ENCODE measurements at regions not wholly inside any gene's neighbourhood (a gene's known extent, or its start where the extent isn't known, plus 50 kb on each side); places are given as distances from the start of the nearest gene placed in this dataset.
"Not testable (repeated sequence)": the region's sequence is repeated elsewhere in the genome, so short reads cannot be mapped to it uniquely, and the experiment has no call there.

DNA sequence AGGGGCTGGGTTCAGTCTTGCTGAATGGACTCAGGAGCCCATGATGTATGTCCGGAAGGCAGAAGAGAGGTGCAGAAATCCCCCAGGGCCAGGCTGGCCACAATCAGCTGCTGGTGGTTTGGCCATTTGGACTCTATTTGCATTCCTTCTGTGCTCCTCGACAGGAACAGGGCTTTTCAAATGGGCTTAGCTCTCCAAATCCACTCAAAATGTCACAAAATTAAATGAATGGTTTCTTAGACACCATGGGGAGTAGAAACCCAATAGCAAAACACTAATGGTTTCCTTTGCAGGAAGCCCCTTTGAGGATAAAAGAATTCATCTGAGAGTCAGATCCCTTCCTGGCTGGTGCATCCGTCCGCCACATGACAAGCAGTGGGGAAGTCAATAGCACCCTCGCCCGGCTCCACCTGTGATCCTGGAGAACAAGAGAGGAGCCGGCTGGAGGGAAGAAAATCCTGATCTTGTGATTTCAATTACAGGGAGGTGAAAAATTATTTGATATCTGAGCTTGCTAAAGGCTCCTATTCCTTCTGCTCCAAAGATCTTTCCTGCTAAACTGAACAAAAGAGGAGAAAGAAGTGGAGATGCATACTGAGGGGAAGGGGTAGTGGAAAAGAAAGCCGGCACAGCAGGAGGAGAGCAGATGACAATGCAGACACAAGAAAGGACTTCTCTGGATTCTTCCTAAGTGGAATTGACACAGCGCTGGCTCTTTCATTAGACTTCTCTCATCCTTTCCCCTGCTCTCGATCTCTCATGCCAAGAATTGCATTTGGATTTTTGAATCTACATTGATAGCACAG, 190.7 kb downstream of the C7orf25 start:
- no peak for DNase-seq

DNA sequence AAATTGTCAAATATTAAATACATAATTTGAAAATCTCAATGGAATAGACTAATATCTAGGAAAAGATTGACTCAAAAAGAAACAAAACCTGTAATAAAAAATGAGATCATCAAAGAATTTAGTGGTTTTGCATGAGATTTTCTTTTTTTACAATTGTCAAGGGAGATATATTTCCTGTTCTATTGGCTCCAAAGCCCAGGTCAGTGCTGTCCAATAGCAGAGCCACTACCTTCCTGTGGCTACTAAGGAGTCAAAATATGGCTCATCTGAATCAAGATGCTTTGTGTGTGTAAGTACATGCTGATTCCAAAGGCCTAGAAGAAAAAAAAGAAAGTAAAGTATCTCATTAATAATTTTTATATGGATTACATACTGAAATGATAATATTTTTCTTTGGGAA, 191.9 kb downstream of the C7orf25 start:
- no peak for DNase-seq

DNA sequence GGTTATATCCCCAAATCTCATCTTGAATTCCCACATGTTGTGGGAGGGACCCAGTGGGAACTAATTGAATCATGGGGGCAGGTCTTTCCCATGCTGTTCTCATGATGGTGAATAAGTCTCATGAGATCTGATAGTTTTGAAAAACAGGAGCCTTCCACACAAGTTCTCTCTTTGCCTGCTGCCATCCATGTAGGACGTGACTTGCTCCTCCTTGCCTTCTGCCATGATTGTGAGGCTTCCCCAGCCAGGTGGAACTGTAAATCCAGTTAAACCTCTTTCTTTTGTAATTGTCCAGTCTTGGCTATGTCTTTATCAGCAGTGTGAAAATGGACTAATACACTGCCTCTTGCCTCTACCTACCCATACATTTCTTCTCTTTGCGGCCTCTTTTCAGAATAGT, 193.4 kb downstream of the C7orf25 start:
- not testable (repeated sequence) for DNase-seq

DNA sequence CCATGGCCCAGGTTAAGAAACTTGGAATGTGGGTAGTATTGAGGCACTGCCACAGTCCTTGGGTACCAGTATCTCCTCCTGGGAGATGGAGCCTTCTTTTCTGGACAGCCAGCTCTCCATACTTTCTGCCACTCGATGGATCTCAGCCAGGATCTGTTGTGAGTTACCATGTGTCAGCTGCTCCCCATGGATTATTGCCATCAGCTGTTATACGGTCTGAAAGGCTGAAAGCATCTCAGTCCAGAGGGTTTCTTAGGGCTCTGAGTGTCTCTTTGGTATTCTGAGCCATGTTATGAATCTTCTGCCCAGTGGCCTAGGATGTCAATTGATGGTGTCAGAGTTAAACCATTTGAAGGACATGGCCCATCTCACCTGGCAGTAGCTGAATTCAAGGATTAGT, 197.5 kb downstream of the C7orf25 start:
- no peak for DNase-seq

DNA sequence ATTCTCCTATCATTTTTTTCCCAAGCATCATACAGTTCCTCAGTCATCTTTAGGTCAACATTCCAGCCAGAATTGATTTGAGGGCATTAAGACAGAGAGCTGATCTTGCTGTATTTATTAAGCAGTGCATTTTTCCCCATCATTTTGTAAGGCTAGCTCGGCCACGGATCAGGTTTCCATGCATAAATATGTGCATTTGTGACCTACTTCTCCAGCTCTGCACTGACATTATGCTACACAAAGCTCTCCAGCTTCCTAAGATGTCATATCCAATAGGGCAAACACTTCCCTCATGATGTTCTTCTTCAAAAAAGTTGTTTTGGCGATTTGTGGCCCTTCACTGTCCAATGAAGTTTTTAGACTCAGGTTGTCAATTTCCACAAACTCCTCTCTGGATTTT, 202.6 kb downstream of the C7orf25 start:
- no peak for DNase-seq

DNA sequence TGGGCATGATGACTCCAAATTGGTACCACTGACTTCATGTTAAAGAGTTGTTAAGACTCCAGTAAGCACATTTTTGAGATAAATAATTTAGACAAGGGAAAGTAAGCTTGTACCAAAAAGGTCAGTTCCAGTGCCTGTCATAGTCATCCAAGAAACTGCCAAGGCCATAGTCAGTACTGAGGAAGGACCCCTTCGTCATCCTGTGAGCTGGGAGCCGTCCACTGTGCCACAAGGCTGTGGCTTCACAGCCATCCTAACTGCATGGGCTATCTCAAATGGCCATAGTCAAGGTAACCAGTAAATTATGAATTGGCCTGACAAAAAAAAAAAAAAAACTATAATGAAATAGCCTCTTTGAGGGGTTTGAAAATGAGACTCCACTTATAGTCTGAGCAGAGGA, 207.2 kb downstream of the C7orf25 start:
- no peak for DNase-seq

DNA sequence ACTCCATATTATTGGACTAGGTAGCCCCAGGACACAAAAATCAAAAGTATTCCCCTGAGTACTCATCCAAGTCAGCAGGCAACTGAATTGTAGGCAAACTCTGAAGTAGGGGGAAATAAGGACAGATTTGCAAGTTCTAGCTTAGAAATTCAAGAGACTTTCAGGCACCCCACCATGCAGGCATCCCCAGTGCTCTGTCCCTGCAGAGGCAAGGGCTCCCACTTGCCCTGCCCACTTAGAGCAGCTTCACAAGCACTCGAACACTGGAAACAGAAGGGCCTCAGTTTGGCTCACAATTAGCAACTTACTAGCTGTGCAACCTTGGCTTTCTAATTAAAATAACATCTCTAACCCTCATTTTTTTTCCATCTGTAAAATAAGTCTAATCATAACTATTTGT, 209.2 kb downstream of the C7orf25 start:
- DNase-seq: no peak

DNA sequence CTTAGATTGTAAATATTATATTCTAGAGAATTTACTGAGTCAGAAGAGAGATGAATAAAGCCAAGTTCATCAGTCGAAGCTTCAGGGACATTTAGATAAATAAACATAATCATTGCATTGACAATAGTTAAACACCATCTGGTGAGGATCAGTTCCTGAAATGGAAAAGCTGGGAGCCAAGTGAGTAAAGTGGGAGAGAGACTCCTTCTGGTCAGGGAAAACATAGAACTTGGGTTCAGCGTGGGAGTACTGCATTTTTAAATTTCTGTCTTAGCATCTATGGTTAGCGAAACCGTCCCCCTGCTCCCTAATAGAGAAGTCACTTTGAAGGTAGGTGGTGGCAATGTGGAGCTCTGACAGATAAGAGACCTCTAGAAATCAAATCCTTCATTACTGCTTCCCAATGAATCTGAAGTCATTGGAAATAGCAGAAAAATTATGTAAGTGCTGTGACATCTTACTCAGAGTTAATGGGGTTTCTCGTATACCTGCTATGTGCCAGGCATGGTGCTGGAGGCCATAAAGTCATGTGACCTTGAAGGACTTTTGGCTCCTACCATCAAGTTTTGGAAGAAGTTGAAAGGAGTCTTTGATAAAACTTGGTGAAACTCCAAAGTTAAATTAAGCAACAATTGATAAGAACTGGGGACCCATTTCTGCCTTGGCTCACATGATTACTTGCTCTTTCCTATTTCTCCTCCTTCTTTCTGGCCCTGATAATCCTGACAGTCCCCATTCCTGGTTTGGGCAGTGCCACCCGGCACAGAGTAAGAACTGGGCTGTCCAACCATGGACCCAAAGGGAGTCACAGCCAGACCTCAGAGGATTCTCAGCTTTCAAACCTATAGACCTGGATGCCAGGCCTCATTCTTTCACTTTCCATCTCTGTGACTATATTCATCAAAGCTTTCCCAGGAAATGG, 211.2 kb downstream of the C7orf25 start:
- DNase-seq: no peak

DNA sequence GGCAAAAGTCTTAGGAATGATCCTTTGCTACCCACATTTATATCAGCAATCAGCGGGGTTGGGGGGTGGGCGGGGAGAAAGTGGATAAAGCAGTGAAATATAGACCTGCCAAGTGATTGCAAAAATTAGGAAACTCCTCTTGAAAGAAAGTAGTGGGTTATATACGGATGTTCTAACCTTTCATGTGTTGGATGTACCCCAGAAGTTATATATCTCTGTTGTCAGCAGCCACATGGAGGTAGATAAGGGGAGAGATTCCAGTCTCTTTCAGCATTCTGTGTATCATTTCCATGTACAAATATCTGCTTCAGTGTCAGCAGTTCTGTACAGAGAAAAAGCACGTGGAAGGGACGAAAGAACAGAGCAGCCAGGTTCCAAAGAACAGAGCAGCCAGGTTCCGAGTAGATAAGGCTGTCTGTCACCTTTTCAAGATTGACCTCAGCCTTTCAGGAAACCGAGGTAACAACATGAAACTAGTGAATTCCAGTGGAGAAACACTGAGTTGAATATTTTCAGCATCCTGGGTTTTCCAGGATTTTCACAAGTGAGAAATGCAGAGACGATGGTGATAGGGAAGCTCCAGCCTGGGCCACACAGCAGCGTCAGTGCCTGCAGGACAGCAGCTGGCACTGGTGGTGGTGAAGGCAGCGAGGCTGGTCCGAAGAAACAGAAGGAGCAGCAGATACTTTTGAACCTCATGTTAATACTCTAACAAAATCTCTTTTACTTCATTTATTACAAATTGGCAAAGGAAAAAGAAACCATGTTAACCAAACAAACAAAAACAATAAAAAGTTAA, 212.3 kb downstream of the C7orf25 start:
- DNase-seq: no peak

DNA sequence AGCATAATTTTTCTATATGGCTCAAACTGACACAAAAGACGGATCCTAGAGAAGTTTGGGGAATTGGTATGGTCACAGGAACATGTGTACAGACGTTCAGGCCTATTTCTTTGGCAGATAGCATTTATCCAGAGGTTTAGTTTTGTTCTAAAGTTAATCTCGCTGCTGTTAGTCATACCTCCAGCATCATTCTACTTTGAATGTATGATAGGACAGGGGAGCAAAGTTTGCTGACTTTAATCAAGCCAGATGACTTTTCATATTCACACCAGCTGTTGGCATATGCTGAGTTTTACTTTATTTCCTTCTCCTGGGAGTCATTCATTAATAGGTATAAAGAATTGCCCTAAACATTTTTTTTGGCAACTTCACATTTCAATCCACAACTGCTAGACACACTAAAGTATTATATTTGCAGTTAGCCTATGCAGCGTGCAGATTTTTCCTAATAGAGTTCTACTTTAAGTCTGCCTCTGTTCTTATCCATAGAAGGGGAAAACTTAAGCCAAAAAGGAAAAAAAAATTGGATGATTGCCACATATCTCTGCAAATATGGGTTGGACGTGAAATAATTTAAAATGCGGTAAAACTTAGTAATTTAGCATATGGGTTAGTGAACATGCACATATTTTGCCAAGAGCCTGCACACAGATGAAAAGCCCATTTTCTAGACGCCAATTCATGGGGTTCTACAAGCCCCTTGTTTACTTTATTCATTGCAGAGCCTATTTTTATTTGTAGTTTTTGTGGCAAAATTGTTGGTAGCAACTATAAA, 213.1 kb downstream of the C7orf25 start:
- DNase-seq: no peak

DNA sequence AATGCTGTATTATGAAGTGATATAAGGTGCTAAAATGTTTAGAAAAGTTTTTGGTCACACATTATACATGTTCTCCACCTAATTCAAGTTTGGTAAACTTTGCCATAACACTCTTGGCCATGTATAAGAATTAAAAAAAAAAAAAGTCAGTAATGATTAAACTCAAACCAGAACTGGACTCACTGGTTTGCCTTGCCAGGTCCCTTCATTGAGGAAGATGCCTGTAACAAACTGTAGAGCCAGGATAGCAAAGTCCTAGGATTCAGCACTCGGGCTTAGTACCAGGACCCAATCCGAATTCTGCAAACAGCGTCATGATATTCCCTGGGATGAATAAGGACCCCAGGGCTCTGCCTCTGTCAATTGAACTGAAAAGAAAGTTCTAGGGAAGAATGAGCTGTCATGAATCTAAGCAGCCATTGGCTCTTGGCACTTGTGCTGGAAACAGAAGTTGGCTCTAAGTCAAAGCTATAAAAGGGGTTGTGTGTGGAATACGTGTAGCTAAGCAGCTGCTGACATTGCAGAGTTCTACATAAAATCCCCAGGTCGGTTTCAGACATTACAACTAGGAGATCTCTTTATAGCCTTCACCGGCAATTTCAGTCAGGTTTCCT, 216.9 kb downstream of the C7orf25 start:
- DNase-seq: no peak

DNA sequence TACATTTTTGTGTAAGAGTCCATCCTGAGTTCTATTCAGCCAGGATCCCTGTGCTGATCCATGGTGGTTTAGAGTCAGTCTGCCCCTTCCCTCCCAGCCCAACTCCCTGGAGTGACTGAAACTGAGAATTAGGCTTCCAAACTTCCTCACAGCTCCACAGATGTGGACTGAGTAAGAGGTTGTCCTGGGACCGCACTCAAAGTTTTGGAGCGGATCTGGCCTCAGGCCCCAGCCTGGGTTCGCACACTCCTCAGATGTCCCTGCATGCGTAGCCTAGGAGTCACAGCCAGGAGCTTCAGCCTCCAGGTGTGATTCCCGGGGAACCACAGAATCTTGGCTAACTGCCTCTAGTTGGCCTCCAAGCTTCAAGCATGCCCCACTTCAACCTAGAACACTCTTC, 218.1 kb downstream of the C7orf25 start:
- no peak for DNase-seq

DNA sequence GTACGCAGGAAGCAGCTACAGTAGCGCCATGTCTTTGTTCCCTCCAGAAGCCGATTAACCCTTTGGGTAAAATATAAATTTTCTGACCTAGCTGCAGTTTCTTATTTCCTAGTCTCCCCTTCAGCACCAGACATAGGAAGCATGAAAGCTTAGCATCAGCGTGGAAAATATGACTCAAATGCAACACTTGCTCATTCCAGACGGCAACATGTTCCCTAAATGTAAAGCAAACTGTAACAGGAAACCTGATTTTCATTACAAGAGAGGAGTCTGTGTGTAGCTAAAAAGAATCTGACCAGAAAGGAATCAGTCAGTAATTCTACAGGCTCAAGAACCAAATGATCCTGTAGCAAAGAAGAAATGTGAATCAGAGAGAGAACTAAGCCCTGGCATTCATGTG, 219.2 kb downstream of the C7orf25 start:
- no peak for DNase-seq

DNA sequence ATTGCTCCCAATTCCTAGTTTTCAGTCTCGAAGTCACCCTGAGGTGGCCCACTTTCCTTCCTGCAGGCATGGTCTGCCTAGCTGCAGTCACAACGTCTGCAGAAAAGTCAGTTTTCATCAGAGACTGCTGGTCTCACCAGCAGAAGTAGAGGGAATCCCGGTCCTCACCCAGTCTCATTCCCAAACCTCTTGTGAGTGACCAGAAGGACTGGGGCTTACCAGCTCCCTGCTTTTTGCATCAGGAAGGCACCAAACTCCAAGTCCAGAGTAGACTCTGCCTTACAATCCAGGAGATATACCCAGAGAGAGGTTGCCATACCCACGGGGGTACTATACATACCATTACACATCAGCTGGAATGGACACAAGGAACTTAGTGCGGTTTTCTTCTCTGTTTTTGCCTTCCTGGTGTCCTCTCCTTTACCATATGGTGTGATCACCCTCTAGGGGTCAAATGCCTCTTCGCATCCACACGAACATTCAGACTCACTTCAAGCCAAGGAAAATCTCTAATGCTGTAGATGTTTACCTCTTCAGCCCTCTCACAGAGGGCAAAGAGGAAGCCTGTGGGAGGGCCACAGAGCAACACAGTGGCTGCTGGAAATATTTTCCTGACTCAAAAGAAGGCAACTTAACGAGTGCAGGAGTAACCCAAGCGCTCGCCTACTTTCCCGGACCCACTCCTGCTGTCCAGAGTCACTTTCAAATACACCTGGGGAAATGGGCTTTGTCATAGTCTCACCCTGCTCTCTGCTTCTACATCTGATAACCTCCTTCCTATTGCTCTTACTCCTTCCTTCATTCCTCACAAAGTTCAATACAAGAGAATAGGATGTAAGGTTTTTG, 220.9 kb downstream of the C7orf25 start:
- DNase-seq: no peak

DNA sequence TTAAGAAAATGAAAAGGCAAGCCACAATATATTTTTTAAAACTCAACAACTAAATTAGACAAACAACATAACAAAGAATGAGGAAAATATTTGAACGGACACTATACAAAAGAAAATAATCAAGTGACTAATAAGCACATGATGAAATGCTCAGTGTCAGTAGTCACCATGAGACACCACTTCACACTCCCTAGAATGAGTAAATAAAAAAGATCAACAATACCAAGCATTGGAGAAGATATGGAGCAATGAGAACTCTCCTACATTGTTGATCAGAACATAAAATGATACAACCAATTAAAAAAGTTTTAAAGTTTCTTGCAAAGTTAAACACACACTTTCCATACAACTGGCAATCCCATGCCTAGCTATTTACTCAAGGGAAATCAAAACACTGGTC, 222.2 kb downstream of the C7orf25 start:
- no peak for DNase-seq

DNA sequence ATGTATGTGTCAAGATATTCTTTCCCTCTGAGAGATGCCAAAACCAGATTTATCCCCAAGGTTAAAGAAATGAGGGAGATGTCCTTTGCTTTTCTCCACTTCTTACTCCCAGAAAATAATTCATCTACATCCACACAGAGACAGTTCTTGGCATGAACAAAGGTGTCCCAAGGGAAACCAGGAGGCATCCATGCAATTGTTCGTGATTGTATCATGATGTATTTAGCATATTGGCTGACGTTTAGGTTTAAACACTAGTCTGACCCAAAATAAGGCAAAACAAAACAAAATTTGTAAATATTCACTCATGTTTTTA, 223.9 kb downstream of the C7orf25 start:
- no peak for DNase-seq

DNA sequence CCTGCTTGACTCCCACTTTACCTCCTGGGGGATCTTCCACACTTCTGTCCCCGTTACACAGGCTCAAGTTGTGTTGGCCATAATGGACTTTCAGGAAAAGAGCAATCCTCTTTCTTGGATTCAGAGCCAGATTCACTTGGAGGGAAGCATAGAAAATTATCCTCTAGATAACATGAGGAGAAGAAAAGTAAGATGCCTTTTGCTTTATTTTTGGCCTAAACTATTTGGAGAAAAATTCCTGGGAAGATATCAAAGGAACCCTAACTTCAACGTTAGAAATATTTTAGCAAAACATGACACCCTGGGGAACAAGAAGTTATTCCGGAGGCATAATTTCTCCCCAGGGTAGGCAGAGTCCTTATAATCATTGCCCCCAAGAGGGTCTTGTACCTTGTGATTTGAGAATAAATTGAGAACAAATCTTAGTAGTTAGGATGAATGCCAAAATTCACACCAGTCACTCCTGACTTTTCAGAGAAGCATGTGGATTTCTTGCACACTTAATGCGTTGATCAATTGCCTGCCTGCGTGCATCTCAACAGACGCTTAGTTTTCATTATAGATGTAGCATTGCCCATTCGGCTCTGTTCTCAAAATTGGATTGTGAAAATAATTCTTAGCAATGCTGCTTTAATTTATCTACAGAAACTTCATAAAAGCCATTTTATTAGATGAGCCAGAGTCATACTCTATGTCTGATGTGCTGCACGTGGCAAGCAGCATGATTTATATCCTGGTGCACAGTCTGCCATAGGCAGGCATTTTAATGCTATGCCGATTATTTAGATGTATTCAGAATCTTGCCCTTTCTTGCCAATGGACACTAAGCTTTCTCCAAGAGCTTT, 224.4 kb downstream of the C7orf25 start:
- DNase-seq: no peak

DNA sequence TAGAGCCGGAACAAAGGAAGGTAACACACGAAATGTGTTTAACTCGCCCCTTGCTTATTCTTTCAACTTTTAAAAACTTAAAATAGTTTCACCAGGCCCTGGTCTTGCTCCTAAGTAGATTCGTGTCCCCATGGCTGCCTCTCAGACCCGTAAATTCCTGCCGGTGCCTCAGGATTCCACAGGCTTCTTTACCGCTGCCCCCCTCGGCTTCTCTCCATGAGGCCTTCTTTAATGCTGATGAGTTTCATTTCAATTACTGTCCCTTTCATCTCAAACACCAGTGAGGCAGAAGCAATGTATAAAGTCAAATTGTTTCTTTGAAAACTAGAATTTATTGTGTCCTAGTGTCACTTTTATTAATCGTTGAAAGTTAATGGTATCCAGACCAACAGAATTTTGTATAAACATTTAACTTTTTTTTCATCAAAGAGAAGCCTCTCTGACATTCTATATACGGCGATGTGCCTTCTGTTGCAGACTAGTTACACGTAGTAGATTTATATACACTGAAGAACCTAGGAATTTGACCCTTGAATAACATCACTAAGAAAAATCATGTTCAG, 225.2 kb downstream of the C7orf25 start:
- no peak for DNase-seq

DNA sequence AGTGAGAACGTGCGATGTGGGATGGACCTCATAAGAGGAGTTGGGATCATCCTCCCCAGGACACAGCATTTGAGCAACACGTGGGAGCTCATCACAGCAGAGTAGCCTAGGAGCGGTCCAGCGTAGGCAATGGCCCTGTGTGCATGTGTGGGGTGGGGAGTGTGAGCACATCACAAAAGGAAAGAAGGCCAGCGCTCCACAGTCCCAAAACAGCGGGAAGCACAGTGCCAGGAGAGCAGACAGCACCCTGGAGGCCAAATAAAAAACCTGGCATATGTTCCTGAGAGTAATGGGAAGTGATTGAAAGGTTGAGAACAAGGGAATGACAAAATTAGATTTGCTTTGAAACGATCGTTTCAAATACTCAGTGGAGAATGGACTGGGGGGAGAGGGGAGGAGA, 226.0 kb downstream of the C7orf25 start:
- DNase-seq: no peak

Measured in CD4-positive, alpha-beta T cell treated with Interleukin-4 for 4 hours (primary cell).